ENCODE measurements at regions not wholly inside any gene's neighbourhood (a gene's known extent, or its start where the extent isn't known, plus 50 kb on each side); places are given as distances from the start of the nearest gene placed in this dataset.

GRCh38 chr11:45518141-45518832 lies 147.1 kb downstream of the CHST1 start:
- DNase-seq: no peak

GRCh38 chr11:45517171-45517770 lies 148.2 kb downstream of the CHST1 start:
- no peak for DNase-seq

- no peak for DNase-seq
Measured at GRCh38 chr11:45513821-45514340, 151.5 kb downstream of the CHST1 start.

- DNase-seq: no peak
Measured at GRCh38 chr11:45512471-45513148, 152.8 kb downstream of the CHST1 start.

- DNase-seq: no peak
Measured at GRCh38 chr11:45511566-45511965, 153.9 kb downstream of the CHST1 start.

- no peak for DNase-seq
Measured at GRCh38 chr11:45507916-45508315, 157.5 kb downstream of the CHST1 start.

GRCh38 chr11:45503311-45503710 lies 162.1 kb downstream of the CHST1 start:
- no peak for DNase-seq

GRCh38 chr11:45502226-45502545 lies 163.2 kb downstream of the CHST1 start:
- DNase-seq: no peak

- no peak for DNase-seq
Measured at GRCh38 chr11:45501392-45502225, 163.8 kb downstream of the CHST1 start.

GRCh38 chr11:45500451-45500850 lies 165.0 kb downstream of the CHST1 start:
- DNase-seq: no peak

GRCh38 chr11:45494738-45495137 lies 170.7 kb downstream of the CHST1 start:
- no peak for DNase-seq

GRCh38 chr11:45489281-45489905 lies 176.0 kb downstream of the CHST1 start:
- DNase-seq: no peak

- no peak for DNase-seq
Measured at GRCh38 chr11:45486461-45486860, 179.0 kb downstream of the CHST1 start.

GRCh38 chr11:45485070-45485707 lies 180.2 kb downstream of the CHST1 start:
- no peak for DNase-seq

GRCh38 chr11:45484326-45484883 lies 181.0 kb downstream of the CHST1 start:
- DNase-seq: no peak

- DNase-seq: no peak
Measured at GRCh38 chr11:45483416-45483815, 182.0 kb downstream of the CHST1 start.

- no peak for DNase-seq
Measured at GRCh38 chr11:45482331-45482730, 183.1 kb downstream of the CHST1 start.

GRCh38 chr11:45481026-45481425 lies 184.4 kb downstream of the CHST1 start:
- DNase-seq: no peak

- DNase-seq: no peak
Measured at GRCh38 chr11:45477588-45477987, 187.8 kb downstream of the CHST1 start.

GRCh38 chr11:45476126-45476525 lies 189.3 kb downstream of the CHST1 start:
- DNase-seq: no peak

- no peak for DNase-seq
Measured at GRCh38 chr11:45475173-45475572, 189.0 kb upstream of the SYT13 start.

GRCh38 chr11:45473341-45473895 lies 187.3 kb upstream of the SYT13 start:
- no peak for DNase-seq

Measured in stimulated activated CD4-positive, alpha-beta T cell treated with anti-CD3 and anti-CD28 coated beads, Interleukin-12 subunit alpha, Interleukin-12 subunit beta, amount 100 ng/mL, for 4 hours (primary cell).